Vagina (tissue), 2 donors: ENCODE measurements at regions not wholly inside any gene's neighbourhood (a gene's known extent, or its start where the extent isn't known, plus 50 kb on each side); places are given as distances from the start of the nearest gene placed in this dataset.

Experiments used
- POLR2A ChIP-seq, 2 donors: fragments of 450-650 bp; IDR thresholded peaks; one replicate each; pipeline ENCODE4 v1.6.1; 2017; ENCODE audit warnings: antibody characterized with exemption in 2 of 2, mild to moderate bottlenecking in 2 of 2, moderate library complexity in 2 of 2
- POLR2AphosphoS5 ChIP-seq, 2 donors: sonication (generic); formaldehyde crosslinking; IDR thresholded peaks; one replicate each; pipeline ENCODE4 v1.9.0; 2017; ENCODE audit warnings: antibody characterized with exemption in 2 of 2, mild to moderate bottlenecking in 2 of 2, low read depth in 1 of 2; ENCODE audit not compliant: insufficient read depth in 1 of 2
- TF ChIP-seq, protein P1 (sequence below), 3 experiments: fragments of 450-650 bp in 2 of 3; fragments of 200-600 bp in 1 of 3; sonication (generic) in 1 of 3; IDR thresholded peaks; one replicate each; pipeline ENCODE4 v1.5.1; 2017 to 2019; ENCODE audit warnings: antibody characterized with exemption in 3 of 3, mild to moderate bottlenecking in 2 of 3, moderate library complexity in 2 of 3

DNA sequence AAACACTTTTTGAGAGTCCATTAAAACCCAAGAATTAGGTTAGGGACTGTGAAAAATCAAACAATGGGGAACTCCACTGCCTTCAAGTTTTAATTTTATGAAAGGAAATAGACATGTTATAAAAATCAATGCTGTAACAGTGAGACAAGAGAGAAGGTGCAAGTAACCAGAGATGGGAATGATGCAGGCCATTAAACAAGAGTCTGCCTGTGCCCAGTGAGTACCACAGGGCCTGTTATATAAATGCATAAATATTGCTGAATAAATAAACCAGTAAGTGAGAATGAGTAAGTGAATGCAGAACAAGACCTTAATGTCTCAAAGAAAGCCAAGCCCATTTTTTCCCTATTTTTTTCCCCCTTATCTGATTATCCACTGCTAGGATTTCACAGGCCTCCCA is 53.3 kb upstream of the BMP2K start:
- TF ChIP-seq, protein P1, sequence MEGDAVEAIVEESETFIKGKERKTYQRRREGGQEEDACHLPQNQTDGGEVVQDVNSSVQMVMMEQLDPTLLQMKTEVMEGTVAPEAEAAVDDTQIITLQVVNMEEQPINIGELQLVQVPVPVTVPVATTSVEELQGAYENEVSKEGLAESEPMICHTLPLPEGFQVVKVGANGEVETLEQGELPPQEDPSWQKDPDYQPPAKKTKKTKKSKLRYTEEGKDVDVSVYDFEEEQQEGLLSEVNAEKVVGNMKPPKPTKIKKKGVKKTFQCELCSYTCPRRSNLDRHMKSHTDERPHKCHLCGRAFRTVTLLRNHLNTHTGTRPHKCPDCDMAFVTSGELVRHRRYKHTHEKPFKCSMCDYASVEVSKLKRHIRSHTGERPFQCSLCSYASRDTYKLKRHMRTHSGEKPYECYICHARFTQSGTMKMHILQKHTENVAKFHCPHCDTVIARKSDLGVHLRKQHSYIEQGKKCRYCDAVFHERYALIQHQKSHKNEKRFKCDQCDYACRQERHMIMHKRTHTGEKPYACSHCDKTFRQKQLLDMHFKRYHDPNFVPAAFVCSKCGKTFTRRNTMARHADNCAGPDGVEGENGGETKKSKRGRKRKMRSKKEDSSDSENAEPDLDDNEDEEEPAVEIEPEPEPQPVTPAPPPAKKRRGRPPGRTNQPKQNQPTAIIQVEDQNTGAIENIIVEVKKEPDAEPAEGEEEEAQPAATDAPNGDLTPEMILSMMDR (IDR thresholded peaks at IDR 0.05) = no peak
- TF ChIP-seq POLR2AphosphoS5 (IDR thresholded peaks at IDR 0.05; ENCODE audit: insufficient read depth in 1 of 2, low read depth in 1 of 2) (no peak), POLR2A (IDR thresholded peaks at IDR 0.05) (no peak)
